ENCODE measurements at regions not wholly inside any gene's neighbourhood (a gene's known extent, or its start where the extent isn't known, plus 50 kb on each side); places are given as distances from the start of the nearest gene placed in this dataset.

GRCh38 chr3:174362556-174362955 is 496.6 kb upstream of the NAALADL2 start:
- TF ChIP-seq, protein P1, sequence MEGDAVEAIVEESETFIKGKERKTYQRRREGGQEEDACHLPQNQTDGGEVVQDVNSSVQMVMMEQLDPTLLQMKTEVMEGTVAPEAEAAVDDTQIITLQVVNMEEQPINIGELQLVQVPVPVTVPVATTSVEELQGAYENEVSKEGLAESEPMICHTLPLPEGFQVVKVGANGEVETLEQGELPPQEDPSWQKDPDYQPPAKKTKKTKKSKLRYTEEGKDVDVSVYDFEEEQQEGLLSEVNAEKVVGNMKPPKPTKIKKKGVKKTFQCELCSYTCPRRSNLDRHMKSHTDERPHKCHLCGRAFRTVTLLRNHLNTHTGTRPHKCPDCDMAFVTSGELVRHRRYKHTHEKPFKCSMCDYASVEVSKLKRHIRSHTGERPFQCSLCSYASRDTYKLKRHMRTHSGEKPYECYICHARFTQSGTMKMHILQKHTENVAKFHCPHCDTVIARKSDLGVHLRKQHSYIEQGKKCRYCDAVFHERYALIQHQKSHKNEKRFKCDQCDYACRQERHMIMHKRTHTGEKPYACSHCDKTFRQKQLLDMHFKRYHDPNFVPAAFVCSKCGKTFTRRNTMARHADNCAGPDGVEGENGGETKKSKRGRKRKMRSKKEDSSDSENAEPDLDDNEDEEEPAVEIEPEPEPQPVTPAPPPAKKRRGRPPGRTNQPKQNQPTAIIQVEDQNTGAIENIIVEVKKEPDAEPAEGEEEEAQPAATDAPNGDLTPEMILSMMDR (IDR thresholded peaks at IDR 0.05; ENCODE audit: insufficient read depth, low read length, poor library complexity, severe bottlenecking): no peak
- no peak for TF ChIP-seq EZH2phosphoT487 (conservative IDR thresholded peaks at IDR 0.05; ENCODE audit: low read length)
